ENCODE measurements at regions not wholly inside any gene's neighbourhood (a gene's known extent, or its start where the extent isn't known, plus 50 kb on each side); places are given as distances from the start of the nearest gene placed in this dataset.

DNA sequence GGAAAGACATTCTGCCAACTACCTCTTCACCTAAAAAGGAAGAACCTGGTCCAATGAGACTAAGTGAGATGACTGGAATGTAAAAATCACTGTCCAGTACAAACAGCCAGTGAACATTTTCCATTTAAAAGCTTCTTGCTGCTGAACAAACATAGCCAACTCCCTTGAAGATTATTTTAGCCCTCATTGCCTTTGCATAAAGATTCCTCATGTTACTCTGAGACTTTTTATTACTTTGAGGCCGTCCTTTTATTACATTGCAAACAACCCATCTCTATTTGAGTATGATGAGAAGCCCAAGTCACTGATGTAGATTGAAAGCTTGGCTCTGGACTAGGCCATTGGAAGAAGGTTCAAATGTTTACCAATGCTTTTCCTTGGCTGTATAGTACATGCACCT is 649.8 kb downstream of the CETN3 start:
- no peak for DNase-seq (ENCODE audit: extremely low read depth in 1 of 2, low read depth in 1 of 2)

- DNase-seq (ENCODE audit: extremely low read depth in 1 of 2, low read depth in 1 of 2), result no peak
Observed at GRCh38 chr5:89758146-89758545, 651.4 kb downstream of the CETN3 start.

DNA sequence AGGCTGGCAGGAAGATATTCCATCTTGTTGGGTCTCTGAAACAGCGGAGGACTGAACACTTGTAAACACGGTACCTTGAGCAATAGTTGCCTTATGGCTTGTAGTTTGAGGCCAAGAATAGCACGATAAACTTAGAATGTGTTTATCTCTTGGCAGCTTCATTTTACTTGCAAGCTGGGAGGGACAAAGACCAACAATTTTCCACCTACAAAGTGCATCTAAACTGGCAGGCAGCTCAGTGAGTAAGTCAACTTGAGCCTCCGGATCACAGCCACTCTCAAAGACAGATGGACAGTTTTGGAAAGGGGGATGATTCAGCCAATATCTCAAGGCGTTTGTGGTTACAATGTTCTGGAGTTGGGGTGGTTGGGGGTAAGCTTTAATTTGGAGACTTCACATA is 652.6 kb downstream of the CETN3 start:
- DNase-seq (ENCODE audit: extremely low read depth in 1 of 2, low read depth in 1 of 2), result no peak

- no peak for DNase-seq (ENCODE audit: extremely low read depth in 1 of 2, low read depth in 1 of 2)
Observed at GRCh38 chr5:89755024-89755423, 654.5 kb downstream of the CETN3 start.

DNA sequence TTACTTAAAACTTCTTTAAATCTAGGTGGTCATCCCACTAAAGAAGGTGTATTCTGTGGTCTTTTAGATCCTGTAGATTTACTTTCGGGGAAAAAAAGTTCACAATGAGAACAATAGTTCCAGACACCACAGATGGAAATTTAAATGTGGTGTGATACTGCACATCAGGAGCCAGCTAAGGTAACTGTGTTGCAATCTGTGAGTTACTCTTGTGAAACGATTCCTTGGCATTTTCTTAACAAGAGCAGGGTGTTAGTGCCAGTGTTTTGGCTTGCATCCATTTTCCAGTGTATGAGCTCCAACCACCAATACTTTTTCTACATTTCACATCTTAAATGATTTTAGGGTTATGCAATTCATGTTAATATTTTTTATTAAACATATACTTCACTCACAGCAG is 674.5 kb downstream of the CETN3 start:
- no peak for DNase-seq (ENCODE audit: extremely low read depth in 1 of 2, low read depth in 1 of 2)

- DNase-seq (ENCODE audit: extremely low read depth in 1 of 2, low read depth in 1 of 2), result no peak
Observed at GRCh38 chr5:89733772-89734171, 675.8 kb downstream of the CETN3 start.

- DNase-seq (ENCODE audit: extremely low read depth in 1 of 2, low read depth in 1 of 2), result no peak
Observed at GRCh38 chr5:89729623-89730301, 679.8 kb downstream of the CETN3 start.

- no peak for DNase-seq (ENCODE audit: extremely low read depth in 1 of 2, low read depth in 1 of 2)
Observed at GRCh38 chr5:89728750-89729149, 680.8 kb downstream of the CETN3 start.

DNA sequence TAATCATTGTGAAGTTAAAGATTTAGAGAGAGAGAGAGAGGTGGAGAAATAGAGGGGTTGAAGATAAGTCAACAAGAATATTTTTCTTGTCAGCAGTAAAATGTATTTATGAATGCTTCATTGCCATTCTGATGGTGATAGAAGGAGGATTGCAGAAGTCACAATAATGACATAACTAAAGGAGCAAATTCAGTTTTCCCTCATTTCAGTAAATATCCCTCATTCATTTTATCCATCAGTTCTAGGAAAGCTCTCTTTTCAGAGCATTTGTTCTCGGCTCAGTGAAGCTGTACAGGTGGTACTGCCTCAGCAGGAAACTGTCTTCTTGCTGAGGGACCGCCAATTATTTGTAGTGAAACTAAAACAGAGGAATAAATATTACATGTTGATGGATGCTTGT is 681.4 kb downstream of the CETN3 start:
- DNase-seq (ENCODE audit: extremely low read depth in 1 of 2, low read depth in 1 of 2), result no peak

GRCh38 chr5:89724379-89725095 is 685.0 kb downstream of the CETN3 start:
- DNase-seq (ENCODE audit: extremely low read depth in 1 of 2, low read depth in 1 of 2), result no peak

DNA sequence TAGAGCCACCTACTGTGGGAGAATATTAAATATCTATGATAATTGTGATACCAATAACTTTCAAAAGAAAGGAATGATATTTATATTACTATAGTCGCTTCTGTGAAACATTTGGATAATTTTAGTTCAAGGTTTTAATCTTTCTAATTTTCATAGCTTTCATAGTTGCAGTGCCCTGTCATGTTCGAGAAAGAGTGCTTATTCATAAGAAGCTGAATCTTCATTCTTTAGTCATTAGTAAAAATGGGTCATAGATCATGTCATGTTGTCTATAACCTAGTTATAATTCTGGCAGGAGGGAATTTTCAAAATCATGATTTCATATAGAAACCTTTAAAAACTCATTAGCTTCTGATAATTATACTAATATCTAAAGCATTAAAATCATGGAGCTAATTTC is 685.6 kb downstream of the CETN3 start:
- DNase-seq (ENCODE audit: extremely low read depth in 1 of 2, low read depth in 1 of 2), result no peak

- DNase-seq (ENCODE audit: extremely low read depth in 1 of 2, low read depth in 1 of 2), result no peak
Observed at GRCh38 chr5:89722538-89722937, 687.0 kb downstream of the CETN3 start.

GRCh38 chr5:89721931-89722330 is 687.6 kb downstream of the CETN3 start:
- no peak for DNase-seq (ENCODE audit: extremely low read depth in 1 of 2, low read depth in 1 of 2)

DNA sequence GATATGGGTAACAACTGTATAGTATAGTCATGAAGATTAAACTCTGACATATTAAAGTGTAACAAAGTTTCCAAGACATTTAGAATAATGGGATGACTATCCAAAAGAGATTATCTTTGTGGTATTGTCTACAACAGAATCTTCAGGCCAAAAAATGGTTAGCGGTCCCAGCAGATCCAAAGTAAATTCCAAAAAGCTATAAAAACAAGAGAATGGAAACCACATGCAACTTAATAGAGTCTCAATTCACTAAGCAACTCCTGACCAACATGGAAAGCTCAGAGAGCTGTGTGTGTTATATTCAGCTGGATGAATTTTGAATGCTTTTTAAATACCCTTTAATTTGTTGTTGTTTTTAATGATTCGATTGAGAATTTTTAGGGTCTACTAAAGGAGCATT is 688.2 kb downstream of the CETN3 start:
- no peak for DNase-seq (ENCODE audit: extremely low read depth in 1 of 2, low read depth in 1 of 2)

- DNase-seq (ENCODE audit: extremely low read depth in 1 of 2, low read depth in 1 of 2), result no peak
Observed at GRCh38 chr5:89712134-89712700, 697.3 kb downstream of the CETN3 start.

- DNase-seq (ENCODE audit: extremely low read depth in 1 of 2, low read depth in 1 of 2), result no peak
Observed at GRCh38 chr5:89711526-89711925, 698.0 kb downstream of the CETN3 start.

GRCh38 chr5:89710006-89710405 is 699.5 kb downstream of the CETN3 start:
- no peak for DNase-seq (ENCODE audit: extremely low read depth in 1 of 2, low read depth in 1 of 2)

GRCh38 chr5:89707891-89708290 is 701.7 kb downstream of the CETN3 start:
- DNase-seq (ENCODE audit: extremely low read depth in 1 of 2, low read depth in 1 of 2), result no peak

GRCh38 chr5:89706731-89707130 is 702.8 kb downstream of the CETN3 start:
- no peak for DNase-seq (ENCODE audit: extremely low read depth in 1 of 2, low read depth in 1 of 2)

DNA sequence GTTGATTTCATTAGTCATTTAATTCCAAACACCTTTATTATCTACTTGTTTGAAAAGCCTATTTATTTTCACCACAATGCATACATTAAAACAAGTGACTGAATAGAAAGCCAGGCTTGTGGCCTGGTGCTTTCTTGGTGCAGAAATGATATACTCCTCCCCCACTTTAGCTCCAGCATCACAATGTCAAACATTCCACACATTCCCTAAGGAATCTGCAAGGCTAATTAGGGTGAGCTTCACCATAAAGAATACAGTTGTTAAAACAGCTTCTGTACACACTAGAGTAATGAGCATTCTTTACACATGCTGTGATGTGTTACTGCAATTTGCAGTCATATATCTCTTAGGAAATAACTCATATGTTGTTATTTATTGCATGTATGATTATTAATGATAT is 705.7 kb downstream of the CETN3 start:
- no peak for DNase-seq (ENCODE audit: extremely low read depth in 1 of 2, low read depth in 1 of 2)

DNA sequence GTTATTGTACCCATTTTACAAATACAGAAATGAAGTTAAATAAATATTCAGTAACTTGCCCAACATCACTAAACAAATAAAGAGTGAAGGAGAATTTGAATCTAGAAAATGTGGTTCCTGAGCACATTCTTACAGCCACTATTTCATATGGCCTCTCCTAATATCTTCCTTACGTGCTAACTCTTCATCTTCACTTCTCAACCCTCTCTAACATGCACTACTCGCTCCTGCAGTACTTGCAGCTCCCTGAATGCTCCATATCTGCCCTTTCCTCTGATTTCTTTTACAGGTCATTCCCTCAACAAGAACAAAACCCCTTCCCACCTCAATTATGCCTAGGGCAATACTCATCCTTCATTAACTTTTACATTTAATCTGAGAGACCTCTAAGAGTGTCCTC is 711.5 kb downstream of the CETN3 start:
- DNase-seq (ENCODE audit: extremely low read depth in 1 of 2, low read depth in 1 of 2), result no peak

DNA sequence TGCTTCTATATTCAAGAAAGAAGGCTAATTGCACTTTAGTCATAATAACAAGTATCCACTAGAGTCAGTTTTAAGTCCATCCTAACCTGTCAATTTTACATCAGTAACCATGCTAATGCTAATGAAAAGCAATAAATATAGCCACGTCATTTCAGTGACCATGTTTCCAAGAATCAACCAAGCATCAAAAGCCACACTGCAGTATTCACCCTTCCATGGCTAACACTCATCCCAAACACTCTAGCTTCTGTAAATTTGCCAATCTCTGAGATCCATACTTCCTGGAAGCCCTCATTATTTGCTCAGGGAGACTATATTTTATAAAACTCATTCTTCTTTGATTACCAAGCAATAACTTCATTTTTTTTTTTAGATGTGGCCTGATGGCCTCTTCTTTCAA is 712.0 kb downstream of the CETN3 start:
- DNase-seq (ENCODE audit: extremely low read depth in 1 of 2, low read depth in 1 of 2), result no peak

Data from activated CD8-positive, alpha-beta memory T cell treated with anti-CD3 and anti-CD28 coated beads for 1 hour (primary cell).